BE2C (cell line): ENCODE measurements at regions not wholly inside any gene's neighbourhood (a gene's known extent, or its start where the extent isn't known, plus 50 kb on each side); places are given as distances from the start of the nearest gene placed in this dataset.

Source experiments
- DNase-seq: peaks from one replicate; pipeline ENCODE4 v3.0.0-alpha.2; 2020
- H3K27me3 ChIP-seq: fragments of 250-450 bp; sonication (Bioruptor Pico); 2 replicates; pipeline ENCODE4 v1.5.1; 2020; ENCODE audit warnings: mild to moderate bottlenecking
- H3K36me3 ChIP-seq: fragments of 250-450 bp; sonication (Bioruptor Pico); 2 replicates; pipeline ENCODE4 v1.5.1; 2020; ENCODE audit warnings: mild to moderate bottlenecking
- H3K4me1 ChIP-seq: fragments of 250-450 bp; sonication (Bioruptor Pico); 2 replicates; pipeline ENCODE4 v1.5.1; 2020
- H3K4me3 ChIP-seq: 2 replicates; pipeline ENCODE4 v1.5.1; 2011; ENCODE audit warnings: low read depth, low read length
- H3K9me3 ChIP-seq: fragments of 250-450 bp; sonication (Bioruptor Pico); 2 replicates; pipeline ENCODE4 v1.5.1; 2020
- CTCF ChIP-seq: IDR thresholded peaks from 2 replicates; pipeline ENCODE4 v1.5.1; 2012; ENCODE audit warnings: mild to moderate bottlenecking, low read depth, low read length

DNA sequence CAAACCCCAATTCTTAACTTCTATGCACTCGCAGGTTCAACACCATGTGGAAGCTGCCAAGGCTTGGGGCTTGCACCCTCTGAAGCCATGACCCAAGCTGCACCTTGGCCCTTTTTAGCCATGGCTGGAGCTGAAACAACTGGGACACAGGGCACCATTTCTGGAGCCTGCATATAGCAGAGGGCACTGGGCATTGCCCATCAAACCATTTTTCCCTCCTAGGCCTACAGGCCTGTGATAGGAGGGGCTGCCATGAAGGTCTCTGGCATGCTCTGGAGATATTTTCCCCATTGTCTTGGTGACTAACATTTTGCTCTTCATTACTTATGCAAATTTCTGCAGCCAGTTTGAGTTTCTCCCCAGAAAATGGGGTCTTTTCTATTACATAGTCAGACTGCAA is 484.7 kb downstream of the EPHA7 start:
- Histone ChIP-seq H3K36me3 (no peaks in the 10 kb centered on the region), H3K4me3 (no peak overlapping the region), H3K9me3 (no peaks in the 10 kb centered on the region), H3K27me3 (no peaks in the 10 kb centered on the region), H3K4me1 (no peaks in the 10 kb centered on the region)
- TF ChIP-seq CTCF, result no peak
- no peak for DNase-seq

DNA sequence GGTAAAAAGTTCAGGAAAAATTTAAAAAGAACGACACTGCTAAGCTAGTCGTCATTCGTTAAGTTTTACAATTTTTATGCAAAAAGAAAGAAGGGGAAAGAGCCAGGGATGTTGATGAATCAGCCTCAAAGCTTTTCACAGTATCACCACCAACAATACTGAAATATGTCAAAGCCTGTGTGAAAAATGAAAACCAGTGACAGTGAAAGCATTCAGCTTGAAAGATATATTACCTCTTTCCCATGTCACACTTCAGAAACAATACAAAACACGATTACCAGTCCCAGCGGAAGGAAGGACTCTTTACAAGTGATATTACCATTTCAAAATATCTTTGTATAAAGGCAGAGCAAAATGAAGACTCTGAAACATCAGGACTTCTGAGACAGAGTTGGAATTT is 489.2 kb downstream of the EPHA7 start:
- H3K27me3 ChIP-seq, result no peaks in the 10 kb centered on the region
- H3K4me3 ChIP-seq, result no peak overlapping the region
- DNase-seq, result no peak
- no peak for TF ChIP-seq CTCF
- H3K36me3 ChIP-seq, result no peaks in the 10 kb centered on the region
- no peaks in the 10 kb centered on the region for H3K9me3 ChIP-seq
- no peaks in the 10 kb centered on the region for H3K4me1 ChIP-seq

DNA sequence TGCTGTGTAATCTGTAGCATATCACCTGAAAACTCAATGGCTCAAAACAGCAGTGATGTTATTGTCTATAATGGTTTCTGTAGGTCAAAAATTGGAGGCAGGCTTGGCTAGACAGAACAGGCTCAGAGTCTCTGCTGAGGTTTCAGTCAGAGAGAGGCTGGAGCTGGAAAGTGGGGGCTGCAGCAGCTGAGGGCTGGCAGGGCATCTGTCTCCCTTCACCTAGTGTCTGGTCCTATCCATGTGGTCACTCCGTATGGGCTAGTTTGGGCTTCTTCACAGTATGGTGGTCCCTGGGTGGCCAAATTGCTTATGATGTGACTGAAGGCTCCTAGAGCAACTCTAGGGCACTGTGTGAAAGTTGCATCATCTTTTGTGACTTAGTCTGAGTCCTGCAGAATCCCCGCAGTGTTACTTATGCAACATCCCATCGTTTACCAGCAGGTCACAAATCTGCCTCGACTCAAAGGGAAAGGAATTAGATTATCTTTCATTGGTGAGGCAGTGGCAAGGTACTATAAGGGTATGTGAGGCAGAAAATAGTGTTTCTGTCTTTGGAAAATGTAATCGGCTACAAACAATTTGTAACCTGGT is 497.0 kb downstream of the EPHA7 start:
- no peaks in the 10 kb centered on the region for H3K9me3 ChIP-seq
- H3K4me1 ChIP-seq, result no peaks in the 10 kb centered on the region
- no peak overlapping the region for H3K4me3 ChIP-seq
- H3K36me3 ChIP-seq, result no peaks in the 10 kb centered on the region
- no peaks in the 10 kb centered on the region for H3K27me3 ChIP-seq
- no peak for TF ChIP-seq CTCF
- no peak for DNase-seq

- Histone ChIP-seq H3K36me3 (no peaks in the 10 kb centered on the region), H3K4me1 (no peaks in the 10 kb centered on the region), H3K27me3 (no peaks in the 10 kb centered on the region), H3K4me3 (no peak overlapping the region), H3K9me3 (no peaks in the 10 kb centered on the region)
- no peak for TF ChIP-seq CTCF
- DNase-seq, result no peak
These were observed 503.9 kb downstream of the EPHA7 start for GRCh38 chr6:92915466-92915865.

DNA sequence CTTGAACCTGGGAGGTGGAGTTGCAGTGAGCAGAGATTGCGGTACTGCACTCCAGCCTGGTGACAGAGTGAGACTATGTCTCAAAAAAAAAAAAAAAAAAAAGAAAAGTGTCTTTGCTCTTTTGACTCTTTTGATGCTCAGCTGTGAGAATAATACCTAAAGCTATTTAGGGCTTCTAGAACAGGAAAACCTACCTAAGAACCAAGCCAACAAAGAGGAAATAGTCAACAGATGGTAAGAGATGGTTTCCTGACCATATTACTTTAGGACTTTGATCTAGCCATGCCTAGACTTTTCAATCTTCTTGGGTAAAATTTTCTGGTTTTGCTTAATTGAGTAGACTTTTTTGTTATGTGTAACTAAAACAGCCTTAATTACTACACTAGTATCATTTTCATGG is 508.1 kb downstream of the EPHA7 start:
- H3K9me3 ChIP-seq, result no peaks in the 10 kb centered on the region
- no peaks in the 10 kb centered on the region for H3K36me3 ChIP-seq
- no peak overlapping the region for H3K4me3 ChIP-seq
- no peak for TF ChIP-seq CTCF
- no peaks in the 10 kb centered on the region for H3K4me1 ChIP-seq
- peaks cover 5% of the 10 kb centered on the region; the same call in 1 of the 2 replicates for H3K27me3 ChIP-seq
- DNase-seq, result no peak

DNA sequence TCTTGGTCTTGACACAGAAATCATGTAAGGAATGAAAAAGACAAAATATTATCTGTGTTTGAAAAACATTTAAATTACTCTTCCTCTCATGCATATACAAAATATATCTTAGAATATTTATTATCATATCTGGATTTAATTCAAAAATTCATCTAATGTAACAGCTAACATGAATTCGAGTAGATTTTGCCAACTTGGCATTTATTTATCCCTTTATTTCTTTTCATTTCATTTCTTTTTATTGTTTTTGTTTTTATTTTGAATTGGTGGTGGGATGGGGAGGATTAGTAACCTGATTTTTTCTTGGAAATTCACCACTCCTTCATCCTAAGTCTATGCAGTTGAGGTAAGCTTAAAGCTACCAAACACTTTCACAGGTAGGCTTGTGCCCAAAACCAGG is 508.7 kb downstream of the EPHA7 start:
- no peak overlapping the region for H3K4me3 ChIP-seq

More for the DNA sequence above, 508.7 kb downstream of the EPHA7 start:
- no peak for DNase-seq
- Histone ChIP-seq H3K27me3 (peaks cover 5% of the 10 kb centered on the region; the same call in 1 of the 2 replicates), H3K4me1 (no peaks in the 10 kb centered on the region), H3K36me3 (no peaks in the 10 kb centered on the region), H3K9me3 (no peaks in the 10 kb centered on the region)
- no peak for TF ChIP-seq CTCF
